ENCODE measurements at regions not wholly inside any gene's neighbourhood (a gene's known extent, or its start where the extent isn't known, plus 50 kb on each side); places are given as distances from the start of the nearest gene placed in this dataset.

DNA sequence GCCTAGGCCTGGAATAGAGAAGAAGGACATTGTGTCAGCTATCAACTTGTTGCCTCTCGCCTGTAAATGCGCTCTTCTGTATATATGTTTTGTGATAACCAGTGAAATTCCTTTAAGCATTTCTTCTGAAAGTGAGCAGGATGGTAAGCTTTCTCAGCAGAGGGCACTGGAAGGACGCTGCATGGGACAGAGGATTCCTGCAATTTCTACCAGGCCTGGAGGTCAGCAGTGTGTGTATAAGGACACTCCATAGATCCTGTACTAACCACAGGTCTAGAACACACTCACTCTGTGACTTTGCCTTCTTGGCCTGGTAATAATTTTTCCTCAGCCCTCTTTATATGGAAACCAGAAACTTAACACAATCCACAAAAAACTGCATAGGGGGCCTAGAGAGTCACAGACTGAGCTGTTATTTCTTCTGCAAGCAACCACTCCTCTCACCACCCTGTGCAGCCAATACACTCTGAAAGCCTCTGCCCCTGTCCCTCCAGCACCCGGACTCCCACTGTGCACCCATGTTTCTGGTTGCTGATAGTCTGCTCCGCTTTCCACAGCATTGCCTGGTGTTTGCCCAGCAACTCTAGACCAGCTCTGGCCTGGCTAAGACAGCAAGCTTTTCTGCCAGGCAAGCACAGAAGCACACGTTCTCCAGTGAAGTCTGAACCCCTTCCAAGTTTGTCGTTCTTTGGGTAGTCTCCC lies 94.0 kb upstream of the RMST start:
- Histone ChIP-seq H3K4me1 (ENCODE audit: control insufficient read depth, insufficient read depth, low read length) (peaks cover 10% of the 10 kb centered on the region; the same call in 1 of the 2 replicates), H3K27me3 (ENCODE audit: control insufficient read depth, insufficient read depth, low read length) (no peaks in the 10 kb centered on the region), H3K4me3 (ENCODE audit: low read depth, low read length) (no peak overlapping the region), H3K27ac (ENCODE audit: low read depth, low read length) (no peak overlapping the region), H3K9ac (ENCODE audit: low read length) (no peak overlapping the region), H3K9me3 (ENCODE audit: control insufficient read depth, insufficient read depth, low read depth, low read length) (no peaks in the 10 kb centered on the region), H3K36me3 (ENCODE audit: control insufficient read depth, insufficient read depth, low read length) (no peaks in the 10 kb centered on the region)

DNA sequence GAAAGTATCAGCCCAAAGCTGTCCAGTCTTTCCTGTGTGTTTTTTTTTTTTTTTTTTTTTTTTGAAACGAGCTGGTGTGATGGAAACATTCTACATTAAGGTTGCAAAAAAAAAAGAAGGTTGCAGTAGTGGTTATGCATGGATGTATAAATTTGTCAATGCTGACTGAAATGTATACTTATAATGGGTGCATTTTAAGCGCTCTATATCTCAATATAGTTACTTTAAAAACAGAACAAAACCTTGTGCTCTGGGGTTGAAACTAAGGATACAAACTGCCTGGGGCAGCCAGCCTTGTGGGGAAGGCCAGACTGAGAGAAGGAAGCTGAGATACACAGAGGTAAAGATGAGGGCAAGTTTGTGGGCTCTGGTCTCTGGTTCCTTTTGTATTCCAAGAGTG lies 87.3 kb upstream of the RMST start:
- Histone ChIP-seq H3K9me3 (ENCODE audit: control insufficient read depth, insufficient read depth, low read depth, low read length) (no peaks in the 10 kb centered on the region), H3K27ac (ENCODE audit: low read depth, low read length) (no peak overlapping the region), H3K4me3 (ENCODE audit: low read depth, low read length) (no peak overlapping the region), H3K27me3 (ENCODE audit: control insufficient read depth, insufficient read depth, low read length) (no peaks in the 10 kb centered on the region), H3K4me1 (ENCODE audit: control insufficient read depth, insufficient read depth, low read length) (no peaks in the 10 kb centered on the region), H3K36me3 (ENCODE audit: control insufficient read depth, insufficient read depth, low read length) (no peaks in the 10 kb centered on the region), H3K9ac (ENCODE audit: low read length) (no peak overlapping the region)

DNA sequence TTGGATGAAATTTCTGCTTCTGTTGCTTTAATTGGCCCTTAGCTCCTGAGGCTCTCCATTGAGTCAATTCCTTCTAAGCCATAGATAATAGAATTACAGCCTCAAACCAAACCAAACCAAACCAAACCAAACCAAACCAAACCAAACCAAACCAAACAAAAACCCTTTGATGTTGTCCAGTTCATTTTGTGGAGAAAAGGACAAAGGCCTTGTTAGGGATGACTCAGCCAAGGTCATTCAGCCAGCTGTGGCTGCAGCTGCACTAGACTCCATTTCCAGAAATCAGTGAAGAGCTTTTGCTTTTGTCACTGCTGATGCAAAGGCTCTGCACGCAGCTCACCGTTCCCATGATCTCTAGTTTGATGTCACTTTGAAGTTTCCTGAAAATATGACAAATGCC lies 82.2 kb upstream of the RMST start:
- H3K4me3 ChIP-seq (ENCODE audit: low read depth, low read length): no peak overlapping the region
- H3K27ac ChIP-seq (ENCODE audit: low read depth, low read length): no peak overlapping the region
- H3K4me1 ChIP-seq (ENCODE audit: control insufficient read depth, insufficient read depth, low read length): no peaks in the 10 kb centered on the region
- H3K9ac ChIP-seq (ENCODE audit: low read length): no peak overlapping the region
- peaks cover 6% of the 10 kb centered on the region; the same call in 1 of the 2 replicates for H3K9me3 ChIP-seq (ENCODE audit: control insufficient read depth, insufficient read depth, low read depth, low read length)
- no peaks in the 10 kb centered on the region for H3K36me3 ChIP-seq (ENCODE audit: control insufficient read depth, insufficient read depth, low read length)
- no peaks in the 10 kb centered on the region for H3K27me3 ChIP-seq (ENCODE audit: control insufficient read depth, insufficient read depth, low read length)

DNA sequence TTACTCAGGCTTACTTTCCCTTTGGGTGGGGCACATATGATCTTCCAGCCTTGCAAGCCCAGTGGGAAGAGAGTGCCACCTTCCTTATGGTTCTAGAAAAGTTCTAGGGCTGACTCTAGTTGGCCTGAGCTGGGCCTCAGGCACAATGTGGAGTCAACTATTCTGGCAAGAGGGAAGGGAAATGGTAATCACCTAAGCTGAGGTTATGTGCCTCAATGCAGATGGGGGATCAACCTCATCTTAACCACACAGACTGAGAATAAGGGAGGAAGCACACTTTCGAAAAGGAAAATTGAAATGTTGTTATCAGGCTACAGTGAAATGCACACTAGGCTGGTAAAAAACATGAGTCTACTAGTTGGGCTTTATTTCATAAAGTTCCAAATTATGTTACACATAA lies 77.5 kb upstream of the RMST start:
- Histone ChIP-seq H3K4me3 (ENCODE audit: low read depth, low read length) (no peak overlapping the region), H3K27ac (ENCODE audit: low read depth, low read length) (no peak overlapping the region), H3K9me3 (ENCODE audit: control insufficient read depth, insufficient read depth, low read depth, low read length) (peaks cover 6% of the 10 kb centered on the region; the same call in 1 of the 2 replicates)

DNA sequence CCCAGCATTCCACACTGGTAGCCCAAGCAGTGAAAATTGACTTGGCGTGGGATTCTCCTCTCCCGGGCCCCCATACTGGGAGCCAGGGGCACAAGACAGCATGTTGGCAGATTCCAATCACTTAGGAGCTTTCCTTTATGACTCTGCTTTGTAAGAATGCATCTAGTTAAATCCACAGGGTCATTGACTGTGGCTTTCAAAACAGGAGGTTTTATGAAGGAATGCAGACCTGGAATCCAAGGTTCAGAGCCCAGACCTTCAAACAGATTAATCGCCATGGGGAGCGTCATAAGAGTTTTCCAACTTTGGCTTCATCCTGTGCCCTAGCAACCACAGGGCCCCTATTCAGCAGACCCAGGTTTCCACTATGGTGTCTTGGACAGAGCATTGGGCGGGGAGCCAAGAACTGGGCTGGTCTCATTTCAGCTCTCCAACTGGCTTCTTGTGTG lies 76.4 kb upstream of the RMST start:
- Histone ChIP-seq H3K27ac (ENCODE audit: low read depth, low read length) (no peak overlapping the region; the same call in 1 of the 2 replicates), H3K27me3 (ENCODE audit: control insufficient read depth, insufficient read depth, low read length) (no peaks in the 10 kb centered on the region), H3K9ac (ENCODE audit: low read length) (no peak overlapping the region), H3K9me3 (ENCODE audit: control insufficient read depth, insufficient read depth, low read depth, low read length) (peaks cover 6% of the 10 kb centered on the region; the same call in 1 of the 2 replicates), H3K36me3 (ENCODE audit: control insufficient read depth, insufficient read depth, low read length) (no peaks in the 10 kb centered on the region), H3K4me3 (ENCODE audit: low read depth, low read length) (no peak overlapping the region), H3K4me1 (ENCODE audit: control insufficient read depth, insufficient read depth, low read length) (no peaks in the 10 kb centered on the region)

More for the DNA sequence above, 77.5 kb upstream of the RMST start:
- no peak overlapping the region for H3K9ac ChIP-seq (ENCODE audit: low read length)
- H3K27me3 ChIP-seq (ENCODE audit: control insufficient read depth, insufficient read depth, low read length): no peaks in the 10 kb centered on the region
- H3K36me3 ChIP-seq (ENCODE audit: control insufficient read depth, insufficient read depth, low read length): no peaks in the 10 kb centered on the region
- no peaks in the 10 kb centered on the region for H3K4me1 ChIP-seq (ENCODE audit: control insufficient read depth, insufficient read depth, low read length)

DNA sequence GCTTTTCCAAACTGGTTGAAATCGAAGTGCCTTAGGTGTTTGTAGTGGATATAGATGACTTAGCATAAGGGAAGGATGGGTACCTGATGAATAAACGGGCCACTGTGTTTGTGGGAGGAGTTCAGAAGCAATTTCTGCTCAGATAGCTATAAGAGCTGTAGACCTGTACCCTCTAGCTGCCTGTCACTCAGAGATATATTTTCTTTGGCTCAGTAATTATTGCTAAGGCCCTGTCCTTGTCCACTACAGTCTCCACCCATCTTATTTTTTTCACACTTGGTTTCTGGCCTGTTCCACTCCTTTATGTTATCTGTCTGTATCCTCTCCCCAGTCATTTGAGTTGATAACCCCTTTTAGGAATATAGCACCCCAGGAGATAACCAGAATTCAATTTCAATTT lies 74.8 kb upstream of the RMST start:
- H3K9me3 ChIP-seq (ENCODE audit: control insufficient read depth, insufficient read depth, low read depth, low read length): peaks cover 6% of the 10 kb centered on the region; the same call in 1 of the 2 replicates
- no peaks in the 10 kb centered on the region for H3K4me1 ChIP-seq (ENCODE audit: control insufficient read depth, insufficient read depth, low read length)
- H3K27me3 ChIP-seq (ENCODE audit: control insufficient read depth, insufficient read depth, low read length): no peaks in the 10 kb centered on the region
- H3K9ac ChIP-seq (ENCODE audit: low read length): no peak overlapping the region
- H3K4me3 ChIP-seq (ENCODE audit: low read depth, low read length): no peak overlapping the region
- no peak overlapping the region for H3K27ac ChIP-seq (ENCODE audit: low read depth, low read length)
- H3K36me3 ChIP-seq (ENCODE audit: control insufficient read depth, insufficient read depth, low read length): no peaks in the 10 kb centered on the region

DNA sequence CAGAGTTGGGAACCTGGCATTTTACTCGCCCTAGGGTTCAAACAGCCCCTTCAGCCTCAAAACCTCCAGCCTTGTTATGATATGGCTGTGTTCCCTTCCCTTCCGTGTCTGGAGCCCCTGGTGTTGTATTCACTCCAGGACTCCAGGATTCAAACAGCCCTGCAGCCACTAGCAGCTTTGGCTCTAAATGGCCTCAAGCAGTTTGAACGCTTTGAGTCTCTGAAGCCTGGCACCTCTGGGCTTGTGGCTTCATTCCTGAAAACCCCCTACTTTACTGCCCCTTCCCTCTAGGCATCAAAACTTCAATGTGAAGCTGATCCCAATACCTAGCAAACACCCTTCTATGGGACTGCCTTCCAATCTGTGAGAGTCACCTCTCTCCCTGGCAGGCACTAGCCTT lies 67.9 kb upstream of the RMST start:
- no peak overlapping the region for H3K27ac ChIP-seq (ENCODE audit: low read depth, low read length)
- no peak overlapping the region for H3K4me3 ChIP-seq (ENCODE audit: low read depth, low read length)
- peaks cover 12% of the 10 kb centered on the region for H3K4me1 ChIP-seq (ENCODE audit: control insufficient read depth, insufficient read depth, low read length)
- no peak overlapping the region for H3K9ac ChIP-seq (ENCODE audit: low read length)
- H3K36me3 ChIP-seq (ENCODE audit: control insufficient read depth, insufficient read depth, low read length): no peaks in the 10 kb centered on the region
- H3K9me3 ChIP-seq (ENCODE audit: control insufficient read depth, insufficient read depth, low read depth, low read length): no peaks in the 10 kb centered on the region
- H3K27me3 ChIP-seq (ENCODE audit: control insufficient read depth, insufficient read depth, low read length): no peaks in the 10 kb centered on the region

DNA sequence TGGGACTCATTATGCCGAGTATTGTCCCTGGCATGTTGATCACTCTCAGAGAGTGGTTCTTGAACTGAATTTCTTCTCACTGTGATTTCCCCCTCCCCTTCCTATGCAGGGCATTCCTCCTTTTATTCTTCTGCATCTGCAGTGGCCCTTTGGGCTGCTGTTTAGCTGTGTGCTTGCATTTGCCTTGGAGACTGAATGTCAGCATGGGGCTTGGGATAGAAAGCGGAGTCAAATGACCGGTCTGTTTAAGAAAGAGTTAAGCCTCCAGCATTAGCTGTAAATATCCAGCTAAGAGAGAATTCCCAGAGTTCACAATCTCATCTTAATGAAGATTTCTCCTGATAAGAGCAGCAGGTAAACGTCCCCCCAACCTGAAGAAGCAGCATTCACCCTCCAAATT lies 65.6 kb upstream of the RMST start:
- no peak overlapping the region for H3K4me3 ChIP-seq (ENCODE audit: low read depth, low read length)

DNA sequence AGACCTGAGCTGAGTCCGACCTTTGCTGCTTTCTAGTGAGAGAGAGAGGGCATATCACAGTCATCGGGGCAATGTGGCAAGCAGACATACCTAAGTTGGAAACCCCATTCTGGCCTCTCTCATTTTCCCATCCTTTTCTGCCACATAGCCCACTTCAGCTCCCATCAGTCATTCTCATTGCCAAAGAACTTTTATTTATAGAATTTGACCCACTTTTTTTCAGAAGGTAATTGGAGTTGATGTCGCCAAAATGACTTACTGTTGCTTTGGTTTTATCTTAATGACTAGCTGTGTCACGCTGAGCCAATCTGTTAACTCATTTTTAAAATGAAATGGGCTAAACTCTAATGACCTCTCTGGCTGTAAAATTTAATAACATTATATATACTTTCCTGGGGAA lies 63.9 kb upstream of the RMST start:
- Histone ChIP-seq H3K4me3 (ENCODE audit: low read depth, low read length) (no peak overlapping the region), H3K27ac (ENCODE audit: low read depth, low read length) (no peak overlapping the region), H3K27me3 (ENCODE audit: control insufficient read depth, insufficient read depth, low read length) (no peaks in the 10 kb centered on the region), H3K4me1 (ENCODE audit: control insufficient read depth, insufficient read depth, low read length) (peaks cover 12% of the 10 kb centered on the region), H3K9me3 (ENCODE audit: control insufficient read depth, insufficient read depth, low read depth, low read length) (no peaks in the 10 kb centered on the region), H3K36me3 (ENCODE audit: control insufficient read depth, insufficient read depth, low read length) (no peaks in the 10 kb centered on the region), H3K9ac (ENCODE audit: low read length) (no peak overlapping the region)

More for the DNA sequence above, 65.6 kb upstream of the RMST start:
- Histone ChIP-seq H3K4me1 (ENCODE audit: control insufficient read depth, insufficient read depth, low read length) (peaks cover 12% of the 10 kb centered on the region), H3K27ac (ENCODE audit: low read depth, low read length) (peak overlapping the region; percentile 22; the same call in 1 of the 2 replicates), H3K27me3 (ENCODE audit: control insufficient read depth, insufficient read depth, low read length) (no peaks in the 10 kb centered on the region), H3K9ac (ENCODE audit: low read length) (no peak overlapping the region), H3K9me3 (ENCODE audit: control insufficient read depth, insufficient read depth, low read depth, low read length) (no peaks in the 10 kb centered on the region), H3K36me3 (ENCODE audit: control insufficient read depth, insufficient read depth, low read length) (no peaks in the 10 kb centered on the region)

DNA sequence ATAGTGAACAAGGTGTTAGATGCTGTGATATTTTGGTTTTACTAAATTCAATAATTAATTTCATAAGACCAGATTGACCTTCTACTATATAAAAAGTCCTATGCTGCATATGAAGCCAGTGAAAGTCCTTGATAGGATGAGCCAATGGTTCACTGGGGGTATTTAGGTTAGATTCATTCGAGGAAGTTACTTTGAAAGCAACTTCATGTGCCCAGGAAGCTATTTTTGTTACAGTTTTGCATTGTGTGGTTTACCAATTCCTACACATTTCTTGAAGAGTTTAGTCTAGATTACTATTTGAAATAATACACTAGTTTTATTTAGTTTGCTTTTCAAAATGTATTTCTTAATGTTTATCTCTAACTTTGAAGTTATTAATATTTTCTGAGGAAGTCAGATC lies 58.5 kb upstream of the RMST start:
- Histone ChIP-seq H3K36me3 (ENCODE audit: control insufficient read depth, insufficient read depth, low read length) (no peaks in the 10 kb centered on the region), H3K9me3 (ENCODE audit: control insufficient read depth, insufficient read depth, low read depth, low read length) (no peaks in the 10 kb centered on the region), H3K4me3 (ENCODE audit: low read depth, low read length) (no peak overlapping the region), H3K27me3 (ENCODE audit: control insufficient read depth, insufficient read depth, low read length) (no peaks in the 10 kb centered on the region), H3K9ac (ENCODE audit: low read length) (no peak overlapping the region), H3K4me1 (ENCODE audit: control insufficient read depth, insufficient read depth, low read length) (no peaks in the 10 kb centered on the region), H3K27ac (ENCODE audit: low read depth, low read length) (no peak overlapping the region)

DNA sequence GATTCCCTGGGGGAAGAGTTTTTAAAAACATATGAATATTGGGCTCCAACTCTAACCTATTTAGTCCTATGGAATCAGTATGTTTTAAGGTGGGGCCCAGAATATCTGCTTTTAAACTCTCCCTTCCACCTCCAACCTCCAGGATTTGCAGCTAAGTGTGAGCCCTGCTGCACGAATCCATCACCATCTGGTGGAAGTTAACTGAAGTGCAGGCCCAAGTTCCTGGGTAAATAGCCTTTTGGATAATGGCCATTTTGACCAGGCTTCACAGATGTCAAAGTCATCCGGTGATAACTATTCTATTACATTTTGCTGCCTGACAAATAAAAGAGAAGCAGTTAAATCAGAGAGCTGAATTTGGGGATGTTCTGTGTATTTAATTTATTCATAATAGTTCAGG lies 58.1 kb upstream of the RMST start:
- Histone ChIP-seq H3K4me1 (ENCODE audit: control insufficient read depth, insufficient read depth, low read length) (no peaks in the 10 kb centered on the region), H3K36me3 (ENCODE audit: control insufficient read depth, insufficient read depth, low read length) (no peaks in the 10 kb centered on the region), H3K9ac (ENCODE audit: low read length) (no peak overlapping the region), H3K9me3 (ENCODE audit: control insufficient read depth, insufficient read depth, low read depth, low read length) (no peaks in the 10 kb centered on the region), H3K27me3 (ENCODE audit: control insufficient read depth, insufficient read depth, low read length) (no peaks in the 10 kb centered on the region), H3K27ac (ENCODE audit: low read depth, low read length) (no peak overlapping the region), H3K4me3 (ENCODE audit: low read depth, low read length) (no peak overlapping the region)

Measured in HUES6 (cell line).